CD4-positive, alpha-beta T cell treated with Interleukin-1 beta for 1 hour (primary cell): ENCODE measurements at regions not wholly inside any gene's neighbourhood (a gene's known extent, or its start where the extent isn't known, plus 50 kb on each side); places are given as distances from the start of the nearest gene placed in this dataset.

Source experiments
- DNase-seq, 2 donors: peaks; one replicate each; pipeline ENCODE4 v3.0.0-alpha.2; 2020 to 2022

DNA sequence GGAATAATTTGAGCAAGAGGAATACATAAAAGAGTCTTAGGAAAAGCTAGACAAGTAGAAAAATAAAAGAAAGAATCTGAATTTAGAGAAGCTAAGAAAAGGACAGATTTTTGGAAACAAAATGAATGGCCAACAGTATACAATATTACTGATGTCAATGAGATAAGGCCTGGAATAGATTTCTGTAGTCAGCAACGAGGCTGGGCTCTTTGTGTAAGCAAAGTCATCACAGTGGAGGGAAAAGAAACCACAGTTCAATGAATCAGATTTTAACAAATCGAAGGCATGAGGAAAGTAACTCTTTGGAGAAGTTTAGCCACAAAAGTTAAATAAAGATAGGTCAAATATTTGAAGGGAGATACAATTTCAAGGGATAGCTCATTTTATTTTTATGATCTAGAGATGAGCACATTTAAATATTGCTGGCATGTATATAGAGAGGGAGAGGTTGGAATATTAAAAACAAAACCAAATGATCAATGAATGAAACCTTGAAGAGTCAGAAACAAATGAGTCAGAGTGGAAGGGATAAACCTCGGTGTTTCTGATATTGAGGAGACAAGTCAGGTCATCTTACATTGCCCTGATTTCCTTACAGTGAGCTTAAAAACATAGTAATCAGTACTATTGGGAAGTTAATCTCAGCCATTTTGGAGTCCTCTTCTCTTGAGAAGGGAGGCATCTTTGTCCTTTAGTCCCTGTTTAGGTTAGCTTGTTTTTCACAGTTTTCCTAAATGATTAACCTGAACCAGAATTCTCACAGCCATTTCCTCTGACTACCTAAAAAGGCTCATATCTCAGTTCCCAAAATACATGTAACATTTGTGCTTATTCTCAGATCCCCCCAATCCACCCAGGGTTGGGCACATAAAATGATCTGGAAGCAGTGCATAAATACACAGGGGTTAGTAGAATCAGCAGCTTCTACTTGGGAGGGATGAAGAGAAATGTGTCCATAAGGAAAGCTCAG lies 620.0 kb upstream of the B3GALT2 start:
- no peak for DNase-seq

- DNase-seq = no peak
Observed at GRCh38 chr1:193799948-193800690, 613.7 kb upstream of the B3GALT2 start.

GRCh38 chr1:193799371-193799770 lies 613.0 kb upstream of the B3GALT2 start:
- DNase-seq = no peak

- no peak for DNase-seq
Observed at GRCh38 chr1:193794239-193794638, 607.8 kb upstream of the B3GALT2 start.

DNA sequence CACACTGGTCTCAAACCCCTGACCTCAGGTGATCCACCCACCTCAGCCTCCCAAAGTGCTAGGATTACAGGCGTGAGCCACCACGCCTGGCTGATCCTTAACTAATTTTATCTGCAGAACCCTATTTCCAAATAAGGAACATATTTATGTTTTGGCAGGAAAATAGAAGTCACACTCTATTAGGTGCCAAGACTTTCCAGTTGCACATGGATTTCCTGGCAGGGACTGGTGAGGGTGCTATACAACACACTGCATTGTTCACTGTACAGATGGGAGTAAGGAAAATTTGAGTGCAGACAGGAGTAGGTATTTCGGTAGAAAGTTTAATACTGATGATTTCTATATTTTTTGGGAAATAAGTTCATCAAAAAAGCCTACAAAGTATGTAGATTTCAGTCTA lies 605.3 kb upstream of the B3GALT2 start:
- no peak for DNase-seq

DNA sequence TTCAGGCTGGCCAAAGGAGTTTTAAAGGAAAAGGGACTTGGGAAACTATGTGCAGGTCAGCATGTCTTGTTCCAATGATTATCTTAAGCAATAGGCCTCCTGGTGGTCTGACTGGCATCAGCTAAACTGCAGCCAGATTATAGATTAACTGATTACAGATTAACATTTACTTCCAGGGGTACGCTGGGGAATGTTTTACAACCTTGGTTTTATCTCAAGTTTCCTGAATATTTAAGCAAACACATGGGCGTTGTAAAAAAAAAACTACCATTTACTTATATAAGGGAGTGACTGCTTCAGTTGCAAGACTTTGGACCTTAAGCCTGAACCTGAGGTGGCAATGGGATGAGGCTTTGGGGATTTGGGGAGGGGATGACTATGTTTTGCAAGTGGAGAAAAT lies 600.6 kb upstream of the B3GALT2 start:
- no peak for DNase-seq

GRCh38 chr1:193785850-193786420 lies 599.5 kb upstream of the B3GALT2 start:
- no peak for DNase-seq

- DNase-seq = no peak
Observed at GRCh38 chr1:193774536-193775323, 588.3 kb upstream of the B3GALT2 start.

DNA sequence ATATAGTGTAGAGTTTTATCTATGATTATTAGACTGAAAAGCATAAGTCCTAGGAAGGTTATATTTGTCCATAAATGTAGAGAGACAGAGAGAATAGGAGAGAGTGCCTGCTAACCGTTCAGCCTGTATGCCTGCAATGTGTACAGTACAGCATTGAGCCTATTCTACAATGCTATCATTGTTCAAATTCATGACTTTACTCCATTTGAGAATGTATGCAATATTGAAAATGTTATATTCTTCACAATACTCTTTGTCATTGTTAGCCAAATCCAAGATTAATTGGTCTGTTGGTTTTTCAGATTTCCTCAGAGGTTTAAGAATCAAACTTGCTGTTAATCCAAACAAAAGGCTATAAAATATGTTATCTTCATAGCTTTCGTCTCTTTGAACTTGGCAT lies 585.2 kb upstream of the B3GALT2 start:
- no peak for DNase-seq

- DNase-seq = no peak
Observed at GRCh38 chr1:193769651-193770050, 583.2 kb upstream of the B3GALT2 start.

- no peak for DNase-seq
Observed at GRCh38 chr1:193767886-193768285, 581.5 kb upstream of the B3GALT2 start.

DNA sequence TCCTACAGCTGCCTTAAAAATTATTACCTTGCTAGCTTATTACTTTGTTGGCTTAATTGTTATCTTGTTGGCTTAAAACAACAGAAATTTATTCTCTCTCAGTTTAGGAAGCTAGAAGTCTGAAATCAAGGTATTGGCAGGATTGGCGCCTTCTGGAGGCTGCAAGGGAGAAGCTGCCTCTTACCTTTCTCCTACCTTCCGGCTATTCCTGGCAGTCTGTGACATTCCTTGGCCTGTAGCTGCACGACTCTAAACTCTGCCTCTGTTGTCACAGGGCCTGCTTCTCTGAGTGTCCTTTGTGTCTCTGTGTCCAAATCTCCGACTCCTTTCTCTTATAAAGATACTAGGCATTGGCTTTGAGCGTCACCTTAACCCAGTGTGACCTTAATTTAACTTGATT lies 579.9 kb upstream of the B3GALT2 start:
- no peak for DNase-seq

GRCh38 chr1:193763266-193763665 lies 576.9 kb upstream of the B3GALT2 start:
- no peak for DNase-seq

- DNase-seq = no peak
Observed at GRCh38 chr1:193762236-193762635, 575.8 kb upstream of the B3GALT2 start.

DNA sequence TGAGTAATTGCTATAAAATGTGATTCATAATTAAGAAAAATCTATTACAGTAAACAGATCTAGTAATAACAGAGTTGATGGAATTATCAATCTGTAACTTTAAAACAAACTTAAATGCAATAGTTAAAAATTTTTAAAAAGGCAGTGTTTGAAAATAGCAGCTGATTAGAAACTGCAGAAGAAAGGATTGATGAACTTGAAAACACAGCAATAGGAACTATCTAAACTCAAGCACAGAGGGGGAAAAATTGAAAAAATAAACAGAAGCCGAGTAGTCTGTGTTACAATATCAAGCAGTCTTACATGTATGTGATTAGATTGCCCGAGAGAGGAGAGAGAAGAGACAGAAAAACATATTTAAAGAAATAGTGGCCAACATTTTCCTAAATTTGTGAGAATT lies 569.0 kb upstream of the B3GALT2 start:
- DNase-seq = no peak

DNA sequence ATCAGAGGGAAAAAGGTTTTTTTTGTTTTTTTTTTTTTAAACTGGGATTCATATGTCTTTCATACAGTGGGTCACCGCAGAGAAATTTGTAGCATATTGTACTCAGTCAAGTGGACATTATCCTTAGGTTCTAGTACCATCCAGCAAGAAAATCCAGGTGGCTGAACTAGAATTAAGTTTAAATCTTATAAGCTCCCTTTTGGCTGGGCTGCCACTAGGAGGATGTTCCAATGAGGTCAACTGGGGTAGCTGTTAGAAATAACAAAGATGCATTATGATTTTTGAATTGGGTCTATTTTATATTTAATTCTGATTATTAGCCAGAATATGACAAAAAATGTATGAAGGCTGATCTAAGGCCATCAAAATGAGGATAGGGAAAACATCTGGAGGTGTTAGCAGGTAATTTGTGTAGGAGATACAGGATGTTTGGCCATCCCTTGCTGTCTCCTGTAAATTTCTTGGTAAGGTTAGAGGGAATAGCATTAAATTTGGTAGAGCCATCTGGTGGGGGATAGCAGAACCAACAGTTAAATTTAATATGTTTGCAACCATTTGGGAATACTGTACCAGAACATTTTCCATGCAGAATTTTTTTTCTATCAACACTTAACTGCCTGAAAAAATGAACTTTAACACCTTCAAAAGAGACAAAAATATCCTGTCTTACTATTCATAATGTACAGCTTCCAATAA lies 568.5 kb upstream of the B3GALT2 start:
- peak in 1 of 2 donors; percentile 10 for DNase-seq

GRCh38 chr1:193754151-193754550 lies 567.7 kb upstream of the B3GALT2 start:
- no peak for DNase-seq

GRCh38 chr1:193753038-193753756 lies 566.8 kb upstream of the B3GALT2 start:
- DNase-seq = no peak

DNA sequence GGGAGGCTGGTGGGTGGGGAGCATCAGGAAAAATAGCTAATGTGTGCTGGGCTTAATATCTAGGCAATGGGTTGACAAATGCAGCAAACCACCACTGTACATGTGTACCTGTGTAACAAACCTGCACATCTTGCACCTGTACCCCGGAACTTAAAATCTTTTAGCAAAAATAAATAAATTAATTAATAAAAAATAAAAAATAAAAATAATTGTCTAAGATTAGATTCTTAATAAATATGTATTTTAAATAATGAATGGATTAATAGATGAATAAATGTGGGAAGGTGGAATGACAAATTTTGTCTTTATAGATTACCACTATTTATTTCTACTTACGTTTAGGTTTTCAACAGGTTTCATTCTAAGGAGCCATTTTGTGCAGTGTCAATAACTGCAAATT lies 563.5 kb upstream of the B3GALT2 start:
- DNase-seq = no peak

DNA sequence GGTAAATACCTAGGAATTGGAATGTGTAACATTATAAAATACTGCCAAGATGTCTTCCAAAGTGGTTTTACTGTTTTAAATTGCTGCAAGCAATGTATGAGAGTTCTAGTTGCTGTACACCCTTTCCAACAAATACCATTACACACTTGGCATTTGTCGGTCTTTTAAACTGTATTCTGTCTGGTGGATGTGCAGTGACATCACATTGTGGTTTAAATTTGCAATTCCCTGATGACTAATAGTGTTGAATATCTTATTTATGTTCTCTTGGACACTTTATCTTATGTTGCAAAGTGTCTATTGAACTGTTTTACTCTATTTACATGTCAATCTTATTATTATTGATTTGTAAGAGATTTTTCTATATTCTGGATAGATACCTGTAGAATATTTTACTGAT lies 561.2 kb upstream of the B3GALT2 start:
- DNase-seq = no peak

DNA sequence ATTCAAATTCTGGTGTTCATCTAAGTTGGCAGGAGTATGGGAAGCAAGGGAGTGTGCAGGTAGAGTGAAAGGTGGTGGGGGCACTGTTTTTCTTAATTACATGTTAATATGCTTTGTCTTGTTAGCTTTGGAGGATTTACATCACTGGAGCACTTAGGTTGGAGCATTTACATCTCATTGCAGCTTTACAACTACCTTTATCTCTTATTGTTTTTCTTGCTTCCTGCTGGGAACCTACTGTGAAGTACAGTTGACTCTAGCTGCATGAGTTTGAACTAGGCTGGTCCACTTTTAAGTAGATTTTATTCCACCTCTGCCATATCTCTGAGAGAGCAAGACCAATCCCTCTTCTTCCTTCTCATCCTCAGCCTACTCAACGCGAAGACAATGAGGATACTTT lies 554.8 kb upstream of the B3GALT2 start:
- no peak for DNase-seq

DNA sequence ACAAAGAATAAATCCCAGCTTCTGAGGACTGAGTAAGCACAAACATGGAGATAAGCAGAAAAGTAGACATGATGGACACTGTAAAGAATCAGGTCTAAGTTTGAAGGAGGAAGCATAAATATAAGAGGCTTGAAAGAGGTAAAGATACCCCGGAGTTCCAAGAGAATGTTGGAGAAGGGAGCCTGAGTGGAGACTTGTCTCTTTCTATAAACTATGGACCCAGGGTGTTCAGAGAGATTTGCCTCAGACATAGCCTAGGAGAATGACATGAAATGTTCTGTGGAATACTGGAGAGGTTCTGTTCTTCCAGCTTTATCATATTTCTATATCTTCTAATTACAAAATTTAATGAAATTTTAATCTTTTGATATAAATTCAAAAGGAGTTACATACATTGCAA lies 554.3 kb upstream of the B3GALT2 start:
- no peak for DNase-seq
